ENCODE measurements at regions not wholly inside any gene's neighbourhood (a gene's known extent, or its start where the extent isn't known, plus 50 kb on each side); places are given as distances from the start of the nearest gene placed in this dataset.
"Not testable (repeated sequence)": the region's sequence is repeated elsewhere in the genome, so short reads cannot be mapped to it uniquely, and the experiment has no call there.

DNA sequence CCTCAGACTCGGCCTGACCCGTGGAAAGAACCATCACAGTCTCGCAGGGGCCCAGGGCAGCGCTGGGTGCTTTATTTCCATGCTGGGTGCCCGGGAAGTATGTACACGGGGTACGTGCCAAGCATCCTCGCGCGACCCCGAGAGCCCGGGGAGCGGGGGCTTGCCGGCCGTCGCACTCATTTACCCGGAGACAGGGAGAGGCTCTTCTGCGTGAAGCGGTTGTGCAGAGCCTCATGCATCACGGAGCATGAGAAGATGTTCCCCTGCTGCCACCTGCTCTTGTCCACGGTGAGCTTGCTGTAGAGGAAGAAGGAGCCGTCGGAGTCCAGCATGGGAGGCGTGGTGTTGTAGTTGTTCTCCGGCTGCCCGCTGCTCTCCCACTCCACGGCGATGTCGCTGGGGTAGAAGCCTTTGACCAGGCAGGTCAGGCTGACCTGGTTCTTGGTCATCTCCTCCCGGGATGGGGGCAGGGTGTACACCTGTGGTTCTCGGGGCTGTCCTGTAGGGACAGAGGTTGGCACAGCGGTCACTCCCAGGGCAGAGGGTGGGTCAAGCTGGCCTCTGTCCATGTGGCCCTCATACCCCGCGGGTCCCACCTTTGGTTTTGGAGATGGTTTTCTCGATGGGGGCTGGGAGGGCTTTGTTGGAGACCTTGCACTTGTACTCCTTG lies 242.8 kb downstream of the TMEM121 start:
- not testable (repeated sequence) for TF ChIP-seq EZH2 (IDR thresholded peaks at IDR 0.05; ENCODE audit: borderline replicate concordance, low read depth, low read length, severe bottlenecking); POLR2A (IDR thresholded peaks at IDR 0.05; ENCODE audit: low read depth, low read length); POLR2AphosphoS5 (IDR thresholded peaks at IDR 0.05; ENCODE audit: insufficient read depth, low read depth, low read length); FOS (IDR thresholded peaks at IDR 0.05; ENCODE audit: borderline replicate concordance, insufficient read depth, low read length)
- TF ChIP-seq, protein P1, sequence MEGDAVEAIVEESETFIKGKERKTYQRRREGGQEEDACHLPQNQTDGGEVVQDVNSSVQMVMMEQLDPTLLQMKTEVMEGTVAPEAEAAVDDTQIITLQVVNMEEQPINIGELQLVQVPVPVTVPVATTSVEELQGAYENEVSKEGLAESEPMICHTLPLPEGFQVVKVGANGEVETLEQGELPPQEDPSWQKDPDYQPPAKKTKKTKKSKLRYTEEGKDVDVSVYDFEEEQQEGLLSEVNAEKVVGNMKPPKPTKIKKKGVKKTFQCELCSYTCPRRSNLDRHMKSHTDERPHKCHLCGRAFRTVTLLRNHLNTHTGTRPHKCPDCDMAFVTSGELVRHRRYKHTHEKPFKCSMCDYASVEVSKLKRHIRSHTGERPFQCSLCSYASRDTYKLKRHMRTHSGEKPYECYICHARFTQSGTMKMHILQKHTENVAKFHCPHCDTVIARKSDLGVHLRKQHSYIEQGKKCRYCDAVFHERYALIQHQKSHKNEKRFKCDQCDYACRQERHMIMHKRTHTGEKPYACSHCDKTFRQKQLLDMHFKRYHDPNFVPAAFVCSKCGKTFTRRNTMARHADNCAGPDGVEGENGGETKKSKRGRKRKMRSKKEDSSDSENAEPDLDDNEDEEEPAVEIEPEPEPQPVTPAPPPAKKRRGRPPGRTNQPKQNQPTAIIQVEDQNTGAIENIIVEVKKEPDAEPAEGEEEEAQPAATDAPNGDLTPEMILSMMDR (IDR thresholded peaks at IDR 0.05; ENCODE audit: extremely low read depth in 1 of 2, insufficient read depth in 1 of 2, low read depth in 1 of 2, low read length in 2 of 2): not testable (repeated sequence)
- TF ChIP-seq, protein P2, sequence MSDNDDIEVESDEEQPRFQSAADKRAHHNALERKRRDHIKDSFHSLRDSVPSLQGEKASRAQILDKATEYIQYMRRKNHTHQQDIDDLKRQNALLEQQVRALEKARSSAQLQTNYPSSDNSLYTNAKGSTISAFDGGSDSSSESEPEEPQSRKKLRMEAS (IDR thresholded peaks at IDR 0.05; ENCODE audit: insufficient read depth, insufficient read length): not testable (repeated sequence)

Measured in endothelial cell of umbilical vein (primary cell).